Fibroblast of lung (primary cell): ENCODE measurements at regions not wholly inside any gene's neighbourhood (a gene's known extent, or its start where the extent isn't known, plus 50 kb on each side); places are given as distances from the start of the nearest gene placed in this dataset.

Experiments
- DNase-seq, 2 donors: peaks; one replicate each; pipeline versions ENCODE4 v3.0.0 to v3.0.0-alpha.2; 2010; ENCODE audit warnings: low read depth in 2 of 2
- H2AFZ ChIP-seq: 2 replicates; pipeline ENCODE4 v1.5.1; 2012; ENCODE audit warnings: low read length, control low read depth, inconsistent platforms
- H3K27ac ChIP-seq: 2 replicates; pipeline ENCODE4 v1.5.1; 2011; ENCODE audit warnings: low read length, control low read depth; ENCODE audit not compliant: insufficient read depth
- H3K27me3 ChIP-seq: 2 replicates; pipeline ENCODE4 v1.5.1; 2011; ENCODE audit warnings: mild to moderate bottlenecking, low read length; ENCODE audit not compliant: control insufficient read depth, insufficient read depth
- H3K36me3 ChIP-seq: 2 replicates; pipeline ENCODE4 v1.5.1; 2011; ENCODE audit warnings: low read length; ENCODE audit not compliant: control insufficient read depth, insufficient read depth
- H3K4me1 ChIP-seq: 2 replicates; pipeline ENCODE4 v1.5.1; 2011; ENCODE audit warnings: low read length; ENCODE audit not compliant: control insufficient read depth, insufficient read depth; ENCODE audit errors: extremely low read depth
- H3K4me2 ChIP-seq: 2 replicates; pipeline ENCODE4 v1.5.1; 2011; ENCODE audit warnings: low read length, control low read depth; ENCODE audit not compliant: insufficient read depth; ENCODE audit errors: extremely low read depth
- H3K4me3 ChIP-seq, 4 experiments: fragments of 200-600 bp in 1 of 4; sonication (generic) in 1 of 4; replicated peaks in 1 of 4; 2 replicates each; pipeline ENCODE4 v1.5.1; 2011 to 2016; ENCODE audit warnings: low read length in 4 of 4, low read depth in 3 of 4, mild to moderate bottlenecking in 3 of 4, control low read depth in 2 of 4, inconsistent platforms in 1 of 4, mixed read lengths in 1 of 4; ENCODE audit not compliant: insufficient read depth in 1 of 4; ENCODE audit errors: control extremely low read depth in 1 of 4
- H3K79me2 ChIP-seq: 2 replicates; pipeline ENCODE4 v1.5.1; 2012; ENCODE audit warnings: mild to moderate bottlenecking, low read length, inconsistent platforms; ENCODE audit not compliant: control insufficient read depth, insufficient read depth
- H3K9ac ChIP-seq: 2 replicates; pipeline ENCODE4 v1.5.1; 2011; ENCODE audit warnings: mild to moderate bottlenecking, low read length, control low read depth; ENCODE audit not compliant: insufficient read depth
- H3K9me3 ChIP-seq: 2 replicates; pipeline ENCODE4 v1.5.1; 2012; ENCODE audit warnings: low read depth, low read length; ENCODE audit not compliant: control insufficient read depth, insufficient read depth
- H4K20me1 ChIP-seq: 2 replicates; pipeline ENCODE4 v1.5.1; 2011; ENCODE audit warnings: low read length; ENCODE audit not compliant: control insufficient read depth, insufficient read depth; ENCODE audit errors: extremely low read depth
- EZH2 ChIP-seq: IDR thresholded peaks from 2 replicates; pipeline ENCODE4 v1.5.1; 2012; ENCODE audit warnings: low read length, control low read depth, mild to moderate bottlenecking; ENCODE audit errors: missing control alignments
- TF ChIP-seq, protein P1 (sequence below), 2 donors: IDR thresholded peaks in 1 of 2; conservative IDR thresholded peaks in 1 of 2; 1 replicate in 1 of 2; 2 replicates in 1 of 2; pipeline ENCODE4 v1.5.1; 2011 to 2012; ENCODE audit warnings: low read length in 2 of 2, control low read depth in 1 of 2, inconsistent platforms in 1 of 2, low read depth in 1 of 2, mild to moderate bottlenecking in 1 of 2

- Histone ChIP-seq H4K20me1 (no peaks in the 10 kb centered on the region), H3K4me3 (no peak overlapping the region)
These were observed 67.5 kb upstream of the IGFBP3 start for GRCh38 chr7:45988405-45989057.

DNA sequence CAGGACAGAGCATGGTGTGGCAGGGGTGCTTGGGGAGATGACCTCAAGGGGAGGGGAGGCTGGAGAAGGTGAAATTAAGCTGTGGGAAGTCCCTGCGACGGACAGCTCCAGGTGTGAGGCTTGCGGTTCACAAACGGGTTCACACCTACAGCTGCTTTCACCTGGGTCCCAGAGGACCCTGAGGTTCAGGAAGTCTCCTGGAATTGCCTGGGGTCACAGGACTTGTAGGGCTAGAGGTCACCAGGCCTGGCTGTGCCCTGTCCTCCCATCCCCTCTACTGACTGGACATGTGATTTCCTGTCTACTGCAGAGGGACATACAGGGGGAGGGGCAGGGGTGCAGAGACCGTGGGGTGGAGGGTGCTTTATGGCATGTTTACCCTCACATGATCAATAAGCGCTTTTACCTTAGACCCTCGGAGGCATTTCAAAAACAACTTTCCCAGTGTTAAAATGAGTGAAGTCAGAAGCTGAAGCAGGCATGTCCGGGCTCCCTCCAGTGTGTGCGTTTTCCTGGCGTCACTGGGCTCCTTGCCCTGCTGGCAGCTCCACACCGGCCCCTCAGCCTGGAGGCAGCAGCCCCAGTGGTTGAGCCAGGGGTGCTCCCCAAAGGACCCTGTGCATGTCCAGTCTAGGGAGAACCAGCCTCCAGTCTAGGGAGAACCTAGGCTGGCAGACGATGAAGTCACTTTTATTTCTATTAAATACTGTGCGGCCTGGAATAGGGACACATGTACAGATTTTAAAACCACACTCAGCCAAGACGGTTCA lies 66.6 kb upstream of the IGFBP3 start:
- H3K4me3 ChIP-seq: no peak overlapping the region
- no peak overlapping the region for H3K4me2 ChIP-seq
- no peak overlapping the region for H3K9ac ChIP-seq
- no peaks in the 10 kb centered on the region for H3K79me2 ChIP-seq
- H3K9me3 ChIP-seq: no peaks in the 10 kb centered on the region
- no peaks in the 10 kb centered on the region for H3K27me3 ChIP-seq
- H3K4me1 ChIP-seq: no peaks in the 10 kb centered on the region
- no peaks in the 10 kb centered on the region for H3K36me3 ChIP-seq
- TF ChIP-seq, protein P1, sequence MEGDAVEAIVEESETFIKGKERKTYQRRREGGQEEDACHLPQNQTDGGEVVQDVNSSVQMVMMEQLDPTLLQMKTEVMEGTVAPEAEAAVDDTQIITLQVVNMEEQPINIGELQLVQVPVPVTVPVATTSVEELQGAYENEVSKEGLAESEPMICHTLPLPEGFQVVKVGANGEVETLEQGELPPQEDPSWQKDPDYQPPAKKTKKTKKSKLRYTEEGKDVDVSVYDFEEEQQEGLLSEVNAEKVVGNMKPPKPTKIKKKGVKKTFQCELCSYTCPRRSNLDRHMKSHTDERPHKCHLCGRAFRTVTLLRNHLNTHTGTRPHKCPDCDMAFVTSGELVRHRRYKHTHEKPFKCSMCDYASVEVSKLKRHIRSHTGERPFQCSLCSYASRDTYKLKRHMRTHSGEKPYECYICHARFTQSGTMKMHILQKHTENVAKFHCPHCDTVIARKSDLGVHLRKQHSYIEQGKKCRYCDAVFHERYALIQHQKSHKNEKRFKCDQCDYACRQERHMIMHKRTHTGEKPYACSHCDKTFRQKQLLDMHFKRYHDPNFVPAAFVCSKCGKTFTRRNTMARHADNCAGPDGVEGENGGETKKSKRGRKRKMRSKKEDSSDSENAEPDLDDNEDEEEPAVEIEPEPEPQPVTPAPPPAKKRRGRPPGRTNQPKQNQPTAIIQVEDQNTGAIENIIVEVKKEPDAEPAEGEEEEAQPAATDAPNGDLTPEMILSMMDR (conservative IDR thresholded peaks at IDR 0.05 in 1 of 2, IDR thresholded peaks at IDR 0.05 in 1 of 2; ENCODE audit: low read depth in 1 of 2, low read length in 2 of 2): no peak
- TF ChIP-seq EZH2: no peak
- DNase-seq: no peak
- H2AFZ ChIP-seq: no peak overlapping the region
- H3K27ac ChIP-seq: no peak overlapping the region
- H4K20me1 ChIP-seq: no peaks in the 10 kb centered on the region

More at GRCh38 chr7:45988405-45989057, 67.5 kb upstream of the IGFBP3 start:
- no peak for DNase-seq
- H3K4me2 ChIP-seq: no peak overlapping the region
- no peak overlapping the region for H3K27ac ChIP-seq
- no peak overlapping the region for H3K9ac ChIP-seq
- TF ChIP-seq, protein P1 (conservative IDR thresholded peaks at IDR 0.05 in 1 of 2, IDR thresholded peaks at IDR 0.05 in 1 of 2; ENCODE audit: low read depth in 1 of 2, low read length in 2 of 2): no peak
- TF ChIP-seq EZH2: no peak
- no peaks in the 10 kb centered on the region for H3K4me1 ChIP-seq
- no peaks in the 10 kb centered on the region for H3K9me3 ChIP-seq
- H3K79me2 ChIP-seq: no peaks in the 10 kb centered on the region
- no peaks in the 10 kb centered on the region for H3K36me3 ChIP-seq
- no peaks in the 10 kb centered on the region for H3K27me3 ChIP-seq
- H2AFZ ChIP-seq: no peak overlapping the region

- no peaks in the 10 kb centered on the region for H3K4me1 ChIP-seq
- H2AFZ ChIP-seq: no peak overlapping the region
- no peak overlapping the region for H3K4me2 ChIP-seq
- H3K79me2 ChIP-seq: no peaks in the 10 kb centered on the region
- H3K9me3 ChIP-seq: no peaks in the 10 kb centered on the region
- H4K20me1 ChIP-seq: no peaks in the 10 kb centered on the region
- H3K9ac ChIP-seq: no peak overlapping the region
- H3K36me3 ChIP-seq: no peaks in the 10 kb centered on the region
- H3K27ac ChIP-seq: no peak overlapping the region
- no peak for DNase-seq
- TF ChIP-seq, protein P1 (conservative IDR thresholded peaks at IDR 0.05 in 1 of 2, IDR thresholded peaks at IDR 0.05 in 1 of 2; ENCODE audit: low read depth in 1 of 2, low read length in 2 of 2): no peak
- TF ChIP-seq EZH2: no peak
- H3K27me3 ChIP-seq: no peaks in the 10 kb centered on the region
- no peak overlapping the region for H3K4me3 ChIP-seq
These were observed 65.6 kb upstream of the IGFBP3 start for GRCh38 chr7:45986355-45987298.
